K562 (cell line): ENCODE measurements at regions not wholly inside any gene's neighbourhood (a gene's known extent, or its start where the extent isn't known, plus 50 kb on each side); places are given as distances from the start of the nearest gene placed in this dataset.

ENCODE experiments used
- ATAC-seq: fragments of 200-7000 bp; cut with Tn5 transposase; 3 replicates; pipeline ENCODE4 v1.9.1; 2020; ENCODE audit warnings: moderate library complexity
- BruUV-seq: library from RNA; stranded (reverse); fragments of 400-500 nt; replicated peaks from 2 replicates; lab custom pipeline; 2021; lab: Mats Ljungman, UMichigan
- CTCF ChIA-PET: fragments of 300-600 bp; formaldehyde crosslinking; extraction: SDS; loops from one replicate; lab custom pipeline; 2021; ENCODE audit warnings: low intra/inter-chr PET ratio; lab: Yijun Ruan, JAX
- POLR2A ChIA-PET: fragments of 300-600, 350-650 bp; sonication (Branson Sonifier 250); formaldehyde crosslinking; extraction: SDS; loops from one replicate; lab custom pipeline; 2021; ENCODE audit warnings: antibody characterized with exemption, inconsistent platforms; lab: Yijun Ruan, JAX
- DNase-seq, 4 experiments: peaks; one replicate each; pipeline versions ENCODE4 v3.0.0 to v3.0.0-alpha.2; 2011 to 2018; ENCODE audit warnings: low spot score in 3 of 4, mixed read lengths in 3 of 4; ENCODE audit errors: extremely low read depth in 1 of 4
- FAIRE-seq: peaks from 2 replicates; lab custom pipeline; 2011; peaks lifted over from hg19 to GRCh38; lab: Jason Lieb, UNC
- H2AFZ ChIP-seq: 2 replicates; pipeline ENCODE4 v1.6.0; 2011; ENCODE audit warnings: low read depth, low read length, control low read depth, inconsistent platforms
- H3K27ac ChIP-seq: fragments of 200-600 bp; 3 replicates; pipeline ENCODE4 v1.8.0; 2011; ENCODE audit warnings: low read depth, mild to moderate bottlenecking, control low read depth, inconsistent platforms, low read length, moderate library complexity, mixed read lengths; ENCODE audit errors: extremely low read depth
- H3K27me3 ChIP-seq, 2 experiments: fragments of 300-600 bp in 1 of 2; 2 replicates in 1 of 2; 3 replicates in 1 of 2; pipeline versions ENCODE4 v1.6.0 to v1.8.0; 2011; ENCODE audit warnings: inconsistent platforms in 2 of 2, low read length in 2 of 2, mild to moderate bottlenecking in 1 of 2, mixed read lengths in 1 of 2, moderate library complexity in 1 of 2; ENCODE audit not compliant: control insufficient read depth in 2 of 2, insufficient read depth in 2 of 2
- H3K36me3 ChIP-seq: fragments of 300-600 bp; 3 replicates; pipeline ENCODE4 v1.8.0; 2011; ENCODE audit warnings: mild to moderate bottlenecking, low read length, inconsistent platforms; ENCODE audit not compliant: control insufficient read depth, insufficient read depth
- H3K4me1 ChIP-seq, 2 experiments: fragments of 200-600 bp in 1 of 2; replicated peaks in 1 of 2; 2 replicates in 1 of 2; 3 replicates in 1 of 2; pipeline versions ENCODE4 v1.5.1 to v1.8.0; 2011; ENCODE audit warnings: inconsistent platforms in 2 of 2, low read length in 2 of 2, mild to moderate bottlenecking in 1 of 2, mixed read lengths in 1 of 2, moderate library complexity in 1 of 2; ENCODE audit not compliant: control insufficient read depth in 2 of 2, insufficient read depth in 2 of 2
- H3K4me2 ChIP-seq: 2 replicates; pipeline ENCODE4 v1.6.1; 2011; ENCODE audit warnings: low read length, control low read depth, inconsistent platforms, mixed read lengths; ENCODE audit not compliant: insufficient read depth
- H3K4me3 ChIP-seq: fragments of 200-600 bp; sonication (generic), shearing (Covaris generic); 2 replicates; pipeline ENCODE4 v1.5.1; 2016; ENCODE audit warnings: control low read depth, inconsistent platforms
- H3K79me2 ChIP-seq: fragments of 200-600 bp; 3 replicates; pipeline ENCODE4 v1.8.0; 2011; ENCODE audit warnings: low read length, inconsistent platforms; ENCODE audit not compliant: control insufficient read depth, insufficient read depth
- H3K9ac ChIP-seq, 2 experiments: 2 replicates each; pipeline versions ENCODE4 v1.6.0 to v1.6.1; 2011; ENCODE audit warnings: low read depth in 2 of 2, low read length in 2 of 2, control low read depth in 1 of 2, inconsistent platforms in 1 of 2, mild to moderate bottlenecking in 1 of 2, mixed read lengths in 1 of 2; ENCODE audit not compliant: insufficient read depth in 1 of 2
- H3K9me1 ChIP-seq: one replicate; pipeline ENCODE4 v1.6.0; 2011; ENCODE audit warnings: inconsistent platforms, mild to moderate bottlenecking, low read length, moderate library complexity; ENCODE audit not compliant: control insufficient read depth, insufficient read depth
- H3K9me3 ChIP-seq: replicated peaks from 2 replicates; pipeline ENCODE4 v1.5.1; 2011; ENCODE audit warnings: low read depth, low read length, inconsistent platforms; ENCODE audit not compliant: control insufficient read depth, insufficient read depth
- H4K20me1 ChIP-seq: replicated peaks from 2 replicates; pipeline ENCODE4 v1.6.1; 2011; ENCODE audit warnings: low read length, inconsistent platforms, mixed read lengths; ENCODE audit not compliant: control insufficient read depth, insufficient read depth
- ATF1 ChIP-seq, 2 experiments: fragments of 450-650 bp in 1 of 2; IDR thresholded peaks; 2 replicates each; pipeline ENCODE4 v1.6.1; 2016; ENCODE audit warnings: missing compliant biosample characterization in 1 of 2, missing genetic modification characterization in 1 of 2
- CBX2 ChIP-seq: fragments of 200-600 bp; sonication (generic); IDR thresholded peaks from one replicate; pipeline ENCODE4 v1.6.1; 2012; ENCODE audit warnings: mild to moderate bottlenecking, low read length, inconsistent platforms; ENCODE audit not compliant: insufficient read depth, poor library complexity, severe bottlenecking
- CXXC5 ChIP-seq: fragments of 250-450 bp; sonication (Bioruptor Pico); IDR thresholded peaks from 2 replicates; pipeline ENCODE4 v1.8.0; 2022; ENCODE audit warnings: inconsistent platforms, mild to moderate bottlenecking, moderate library complexity
- MEF2D ChIP-seq: conservative IDR thresholded peaks from 2 replicates; pipeline ENCODE4 v1.6.1; 2016; ENCODE audit warnings: low read depth, missing genetic modification characterization, missing compliant biosample characterization
- MITF ChIP-seq: IDR thresholded peaks from 2 replicates; pipeline ENCODE4 v1.6.1; 2014; ENCODE audit warnings: antibody characterized with exemption
- POLR2H ChIP-seq: IDR thresholded peaks from 2 replicates; pipeline ENCODE4 v1.6.1; 2016; ENCODE audit warnings: missing genetic modification characterization, low read depth, mild to moderate bottlenecking, control low read depth, missing compliant biosample characterization, moderate library complexity
- SREBF1 ChIP-seq: fragments of 150-350 bp; IDR thresholded peaks from 2 replicates; pipeline ENCODE4 v1.6.1; 2014; ENCODE audit warnings: antibody characterized with exemption, low read depth, low read length, borderline replicate concordance
- USF2 ChIP-seq: sonication (generic); formaldehyde crosslinking; IDR thresholded peaks from 2 replicates; pipeline ENCODE4 v1.5.0; 2020; ENCODE audit warnings: missing genetic modification reagents
- ZFP36 ChIP-seq: fragments of 150-350 bp; IDR thresholded peaks from 2 replicates; pipeline ENCODE4 v1.6.1; 2018; ENCODE audit warnings: low read length, low read depth; ENCODE audit not compliant: partially characterized antibody
- ZNF184 ChIP-seq: sonication (generic); formaldehyde crosslinking; IDR thresholded peaks from 2 replicates; pipeline ENCODE4 v1.5.0; 2020; ENCODE audit warnings: missing genetic modification reagents
- ZNF3 ChIP-seq: fragments of 250-450 bp; sonication (Bioruptor Pico); IDR thresholded peaks from 2 replicates; pipeline ENCODE4 v1.5.0; 2021; ENCODE audit warnings: mild to moderate bottlenecking, moderate library complexity
- ZNF318 ChIP-seq, 2 experiments: fragments of 450-650 bp; IDR thresholded peaks; 2 replicates each; pipeline ENCODE4 v1.6.1; 2016; ENCODE audit warnings: mild to moderate bottlenecking in 2 of 2, borderline replicate concordance in 1 of 2, low read depth in 1 of 2, moderate library complexity in 1 of 2
- ZNF696 ChIP-seq: fragments of 250-450 bp; sonication (Bioruptor Pico); conservative IDR thresholded peaks from 2 replicates; pipeline ENCODE4 v1.4.0; 2020; ENCODE audit warnings: mild to moderate bottlenecking, moderate library complexity
- WGBS: fragments of 100-300 bp; shearing (Covaris generic); methylation state at CpG from one replicate; pipeline ENCODE4 v1.1.6; 2016; ENCODE audit warnings: low coverage, mixed read lengths; ENCODE audit not compliant: insufficient coverage; ENCODE audit errors: missing lambda C conversion rate; 5-methylcytosine and 5-hydroxymethylcytosine counted together
- in situ Hi-C: fragments of 300-500 bp; cut with MboI; formaldehyde crosslinking; loops from 4 replicates; pipeline ENCODE4 v1.15.0; 2018; ENCODE audit warnings: inconsistent platforms, mixed read lengths
- intact Hi-C: fragments of 100-400 bp; cut with micrococcal nuclease; formaldehyde crosslinking; loops from 2 replicates; pipeline ENCODE4 v1.14.2; 2022

GRCh38 chr2:236512267-236512666 is 57.4 kb upstream of the ACKR3 start:
- ChIA-PET POLR2A (no interaction called here), CTCF (no interaction called here)
- Histone ChIP-seq H3K9me3 (no peaks in the 10 kb centered on the region), H3K9ac (no peak overlapping the region), H3K27ac (no peak overlapping the region), H3K27me3 (no peaks in the 10 kb centered on the region; a peak in 1 of 5 replicates), H3K79me2 (no peaks in the 10 kb centered on the region), H3K4me3 (no peak overlapping the region), H3K4me1 (no peaks in the 10 kb centered on the region; a peak in 1 of 5 replicates), H2AFZ (no peak overlapping the region), H3K36me3 (no peaks in the 10 kb centered on the region), H3K9me1 (no peaks in the 10 kb centered on the region), H3K4me2 (no peak overlapping the region), H4K20me1 (no peaks in the 10 kb centered on the region)
- ATAC-seq (no peak), DNase-seq (no peak), FAIRE-seq (no peak)
- in situ Hi-C loops (loop anchor here (25.0 kb wide), 1 partner anchor 550 kb away; no protein-coding TSS in a partner anchor), intact Hi-C loops (no loop called here)
- WGBS = 0% methylated on average over 5 of the region's 5 CpGs
- no TSS peak for BruUV-seq
- TF ChIP-seq USF2 (CRISPR knock-in tag) (no peak), SREBF1 (no peak), ZNF184 (CRISPR knock-in tag) (no peak), POLR2H (tag) (no peak), ZFP36 (no peak), CXXC5 (no peak), CBX2 (no peak), ZNF318 (IDR thresholded peaks at IDR 0.05; ENCODE audit: borderline replicate concordance in 1 of 2, low read depth in 1 of 2) (no peak), MEF2D (tag) (no peak), ATF1 (CRISPR knock-in tag; IDR thresholded peaks at IDR 0.05) (no peak), ATF1 (tag; IDR thresholded peaks at IDR 0.05) (no peak), MITF (no peak), ZNF3 (no peak), ZNF696 (CRISPR knock-in tag) (no peak)
